Fibroblast of villous mesenchyme (primary cell): ENCODE measurements at regions not wholly inside any gene's neighbourhood (a gene's known extent, or its start where the extent isn't known, plus 50 kb on each side); places are given as distances from the start of the nearest gene placed in this dataset.
A peak's percentile ranks its signal among the peaks of the same experiment; 100 is the strongest.
"Not testable (repeated sequence)": the region's sequence is repeated elsewhere in the genome, so short reads cannot be mapped to it uniquely, and the experiment has no call there.

Experiments used
- DNase-seq: peaks from one replicate; pipeline ENCODE4 v3.0.0-alpha.2; 2010; ENCODE audit warnings: low read depth
- H3K4me3 ChIP-seq: 2 replicates; pipeline ENCODE4 v1.5.1; 2011; ENCODE audit warnings: low read depth, mild to moderate bottlenecking, low read length
- CTCF ChIP-seq: IDR thresholded peaks from 2 replicates; pipeline ENCODE4 v1.5.1; 2012; ENCODE audit warnings: low read depth, mild to moderate bottlenecking, low read length; ENCODE audit not compliant: insufficient read depth

GRCh38 chrX:115840729-115841409, 279.9 kb downstream of the PLS3 start:
- not testable (repeated sequence) for DNase-seq, H3K4me3 ChIP-seq

GRCh38 chrX:115850986-115851385, 290.0 kb downstream of the PLS3 start:
- not testable (repeated sequence) for H3K4me3 ChIP-seq, DNase-seq

- not testable (repeated sequence) for H3K4me3 ChIP-seq, DNase-seq
These were observed 292.3 kb downstream of the PLS3 start for GRCh38 chrX:115853260-115853659.

GRCh38 chrX:115881170-115881569, 289.4 kb upstream of the AGTR2 start:
- not testable (repeated sequence) for DNase-seq, H3K4me3 ChIP-seq

GRCh38 chrX:115884121-115884520, 286.4 kb upstream of the AGTR2 start:
- H3K4me3 ChIP-seq, DNase-seq: not testable (repeated sequence)

GRCh38 chrX:115888041-115888440, 282.5 kb upstream of the AGTR2 start:
- peak; percentile 45 for DNase-seq
- peak overlapping the region; percentile 44 for H3K4me3 ChIP-seq

GRCh38 chrX:115888519-115888918, 282.0 kb upstream of the AGTR2 start:
- H3K4me3 ChIP-seq, DNase-seq: not testable (repeated sequence)

- H3K4me3 ChIP-seq: no peak overlapping the region
- no peak for DNase-seq
- TF ChIP-seq CTCF: no peak
These were observed 281.2 kb upstream of the AGTR2 start for GRCh38 chrX:115889121-115889890.

GRCh38 chrX:115892056-115892708, 278.4 kb upstream of the AGTR2 start:
- no peak for TF ChIP-seq CTCF
- no peak overlapping the region for H3K4me3 ChIP-seq
- no peak for DNase-seq

GRCh38 chrX:115892787-115893671, 277.5 kb upstream of the AGTR2 start:
- peak overlapping the region; percentile 33 for H3K4me3 ChIP-seq
- DNase-seq: peak; percentile 53
- TF ChIP-seq CTCF: no peak
